Embryonic facial prominence (tissue), 1 donor: ENCODE measurements at regions not wholly inside any gene's neighbourhood (a gene's known extent, or its start where the extent isn't known, plus 50 kb on each side); places are given as distances from the start of the nearest gene placed in this dataset.
"Not testable (repeated sequence)": the region's sequence is repeated elsewhere in the genome, so short reads cannot be mapped to it uniquely, and the experiment has no call there.

Experiments used
- DNase-seq: peaks from one replicate; pipeline ENCODE4 v3.0.0-alpha.2; 2016; ENCODE audit errors: extremely low spot score

DNA sequence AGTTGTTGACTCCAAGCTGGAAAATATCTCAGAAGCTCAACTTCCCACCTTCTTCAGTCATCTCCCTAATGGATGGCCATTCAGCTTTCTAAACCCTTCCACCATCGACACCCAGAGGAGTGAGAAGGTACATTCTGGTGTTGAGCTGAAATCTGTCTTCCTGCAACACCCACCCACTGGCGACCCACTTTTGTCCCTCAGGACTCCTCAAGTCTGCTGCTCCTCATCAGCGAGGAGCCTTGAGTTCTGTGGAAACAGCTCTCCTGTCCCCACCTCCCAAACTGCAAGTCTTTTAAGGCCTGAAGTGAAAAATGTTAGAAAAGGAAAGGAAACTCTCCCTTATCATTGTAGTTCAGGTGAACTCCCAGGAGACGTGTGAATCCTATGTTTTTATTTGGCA is 111.5 kb upstream of the HAND1 start:
- no peak for DNase-seq

DNA sequence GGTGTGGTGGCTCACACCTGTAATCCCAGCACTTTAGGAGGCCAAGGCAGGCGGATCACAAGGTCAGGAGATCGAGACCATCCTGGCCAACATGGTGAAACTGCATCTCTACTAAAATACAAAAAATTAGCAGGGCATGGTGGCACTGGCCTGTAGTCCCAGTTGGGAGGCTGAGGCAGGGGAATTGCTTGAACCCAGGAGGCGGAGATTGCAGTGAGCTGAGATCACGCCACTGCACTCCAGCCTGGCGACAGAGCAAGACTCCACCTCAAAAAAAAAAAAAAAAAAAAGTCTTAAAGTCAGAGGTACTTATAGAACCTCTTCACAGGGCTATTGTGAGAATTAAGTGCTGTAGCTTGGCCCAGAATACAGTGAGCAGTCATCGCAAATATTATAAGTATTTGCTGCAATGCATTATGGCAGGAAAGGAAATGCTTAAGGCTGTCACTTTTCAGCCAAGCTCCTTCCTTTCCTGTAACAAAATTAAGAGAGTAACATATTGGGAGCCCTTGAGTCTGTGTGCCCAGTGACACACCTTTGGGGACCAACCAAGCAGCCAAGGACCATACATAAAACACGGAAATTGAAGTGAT is 110.9 kb upstream of the HAND1 start:
- not testable (repeated sequence) for DNase-seq

DNA sequence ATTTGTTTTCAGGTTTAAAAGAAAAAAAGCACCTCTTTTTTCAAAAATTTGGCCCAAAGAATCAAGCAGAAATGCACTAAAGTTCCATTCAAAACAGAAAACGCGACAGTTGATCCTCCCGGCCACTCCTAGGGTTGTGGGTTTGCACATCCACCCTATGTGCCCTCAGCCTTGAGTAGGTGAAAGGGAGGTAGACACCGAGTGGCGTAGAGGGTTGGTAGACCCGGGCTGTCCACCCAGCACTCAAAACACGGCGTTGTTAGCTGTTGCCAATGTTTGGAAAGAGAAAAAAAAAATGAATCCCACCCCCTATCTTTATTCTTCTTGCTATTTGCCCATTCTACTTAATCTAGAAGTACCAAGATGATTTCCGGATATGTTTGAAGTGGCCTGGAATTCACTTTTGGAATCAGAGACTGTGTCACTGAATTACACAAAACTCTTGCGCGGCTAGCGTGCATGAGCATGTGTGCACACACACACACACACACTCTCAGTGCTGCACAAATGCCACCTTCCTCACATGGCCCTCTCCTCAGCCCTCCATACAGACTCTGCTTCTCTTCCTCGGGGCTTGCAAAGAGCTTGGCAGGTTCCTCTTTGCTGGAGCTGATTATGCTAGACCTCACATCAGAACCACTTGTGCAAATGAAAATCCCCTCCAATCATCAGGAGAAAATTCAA is 110.2 kb upstream of the HAND1 start:
- DNase-seq = no peak

DNA sequence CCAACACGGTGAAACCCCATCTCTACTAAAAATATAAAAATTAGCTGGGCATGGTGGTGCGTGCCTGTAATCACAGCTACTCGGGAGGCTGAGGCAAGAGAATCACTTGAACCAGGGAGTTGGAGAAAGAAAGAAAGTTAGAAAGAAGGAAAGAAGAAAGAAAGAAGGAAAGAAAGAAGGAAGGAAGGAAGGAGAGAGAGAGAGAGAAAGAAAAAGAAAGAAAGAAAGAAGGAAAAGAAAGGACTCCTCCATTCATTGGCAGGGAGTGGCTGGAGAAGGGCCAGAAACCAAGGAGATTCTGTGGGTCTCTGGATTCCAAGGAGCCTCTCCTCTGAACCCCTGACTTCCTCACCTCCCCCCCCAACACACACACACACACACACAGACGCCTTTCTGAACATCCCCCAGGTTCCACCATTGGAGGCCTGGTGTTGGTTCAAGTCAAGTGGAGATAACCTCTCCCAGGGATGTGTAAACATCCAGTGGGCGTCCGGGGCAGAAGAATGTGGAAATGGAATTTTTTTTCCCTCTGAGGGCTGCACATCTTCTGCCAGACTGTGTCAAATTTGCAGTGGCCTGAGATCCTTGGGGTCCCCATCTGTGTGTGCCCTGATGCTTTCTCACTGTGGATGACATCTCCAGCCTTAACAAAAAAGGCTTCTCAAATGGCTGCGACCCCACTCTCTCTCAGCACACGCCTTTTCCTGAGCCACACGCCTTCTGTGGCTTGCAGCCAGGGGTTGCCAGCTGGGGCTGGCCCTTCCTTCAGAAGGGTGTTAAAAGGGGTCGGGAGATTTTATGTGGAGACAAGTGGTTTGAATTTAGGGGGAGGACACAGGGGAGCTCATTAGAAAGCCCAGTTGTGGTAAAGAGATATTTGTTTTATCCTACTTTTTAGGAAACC is 109.3 kb upstream of the HAND1 start:
- no peak for DNase-seq

DNA sequence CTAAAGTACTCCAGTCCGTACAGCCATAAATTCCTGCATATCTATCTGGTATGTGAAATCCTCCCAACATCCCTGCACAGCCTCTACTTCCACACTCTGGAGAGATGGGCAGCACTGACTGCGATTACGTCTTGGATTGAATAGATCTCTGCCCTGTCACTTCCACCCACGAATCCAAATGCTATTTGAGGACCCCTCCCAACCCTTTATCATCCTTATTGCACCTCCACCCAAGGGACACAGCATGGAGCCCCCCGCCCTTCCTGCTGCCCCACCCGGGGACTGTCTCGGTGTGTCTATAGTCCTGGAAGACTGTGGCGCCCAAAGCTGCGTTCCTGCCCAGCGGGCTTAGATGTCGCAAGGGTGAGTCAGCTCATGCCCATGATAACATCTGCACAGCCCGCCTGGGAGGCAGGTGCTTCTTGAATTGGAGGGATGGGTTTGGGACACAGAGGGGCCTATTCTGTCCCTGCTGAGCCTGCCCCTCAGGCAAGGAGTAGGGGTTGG is 105.7 kb upstream of the HAND1 start:
- no peak for DNase-seq

DNA sequence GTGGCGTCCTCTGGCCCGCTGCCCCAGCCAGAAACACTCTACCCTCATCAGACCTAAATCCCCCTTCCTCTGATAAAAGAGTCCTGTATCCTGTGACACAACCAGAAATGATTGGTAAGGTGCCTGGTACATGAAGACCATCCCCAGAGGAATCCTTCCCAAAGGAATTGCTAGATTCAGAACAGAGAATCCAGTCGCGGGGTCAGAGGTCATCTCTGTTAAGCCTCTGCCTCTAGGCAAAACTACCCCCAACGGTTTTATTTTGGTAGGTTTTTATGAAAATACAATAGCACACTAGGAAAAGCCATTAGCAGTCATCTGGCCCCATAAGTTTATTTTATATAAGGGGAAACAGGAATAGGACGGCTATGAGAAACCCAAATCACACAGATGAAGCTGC is 102.4 kb upstream of the HAND1 start:
- no peak for DNase-seq

DNA sequence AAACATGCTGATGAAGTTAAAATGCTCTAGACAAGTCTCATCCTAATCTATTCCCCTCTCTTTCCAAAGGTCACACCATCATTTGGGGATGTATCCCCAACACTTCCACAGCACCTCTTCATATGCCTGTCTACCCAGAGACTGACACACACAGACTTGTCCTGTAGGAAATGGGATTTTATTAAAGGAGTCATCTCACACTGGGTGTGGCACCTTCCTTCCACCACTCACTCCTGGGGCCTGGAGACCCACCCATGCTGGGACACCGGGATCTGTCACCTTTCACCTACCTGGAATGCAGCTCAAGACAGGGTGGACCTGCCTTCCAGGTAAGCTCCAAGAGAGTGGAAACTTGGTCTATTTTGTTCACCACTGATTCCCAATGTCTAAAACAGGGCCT is 99.4 kb upstream of the HAND1 start:
- no peak for DNase-seq

DNA sequence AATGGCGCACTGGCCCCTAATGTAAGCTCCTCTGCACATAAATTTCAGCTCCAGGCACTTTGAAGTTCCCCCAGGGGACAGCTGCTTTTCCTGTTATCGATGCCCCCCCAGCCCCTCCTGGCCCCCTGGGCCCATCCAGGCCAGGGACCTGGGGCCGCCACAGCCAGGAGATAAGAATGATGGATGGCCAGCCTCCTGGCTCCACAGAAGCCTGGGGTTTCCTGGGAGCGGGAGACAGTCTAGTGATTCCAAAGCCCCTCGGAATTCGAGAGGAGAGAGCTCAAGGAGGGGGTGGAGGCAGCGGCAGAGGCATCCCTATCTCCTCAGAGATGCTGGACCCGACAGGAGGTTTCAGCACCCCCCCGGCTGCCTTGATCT is 98.4 kb upstream of the HAND1 start:
- DNase-seq = no peak

DNA sequence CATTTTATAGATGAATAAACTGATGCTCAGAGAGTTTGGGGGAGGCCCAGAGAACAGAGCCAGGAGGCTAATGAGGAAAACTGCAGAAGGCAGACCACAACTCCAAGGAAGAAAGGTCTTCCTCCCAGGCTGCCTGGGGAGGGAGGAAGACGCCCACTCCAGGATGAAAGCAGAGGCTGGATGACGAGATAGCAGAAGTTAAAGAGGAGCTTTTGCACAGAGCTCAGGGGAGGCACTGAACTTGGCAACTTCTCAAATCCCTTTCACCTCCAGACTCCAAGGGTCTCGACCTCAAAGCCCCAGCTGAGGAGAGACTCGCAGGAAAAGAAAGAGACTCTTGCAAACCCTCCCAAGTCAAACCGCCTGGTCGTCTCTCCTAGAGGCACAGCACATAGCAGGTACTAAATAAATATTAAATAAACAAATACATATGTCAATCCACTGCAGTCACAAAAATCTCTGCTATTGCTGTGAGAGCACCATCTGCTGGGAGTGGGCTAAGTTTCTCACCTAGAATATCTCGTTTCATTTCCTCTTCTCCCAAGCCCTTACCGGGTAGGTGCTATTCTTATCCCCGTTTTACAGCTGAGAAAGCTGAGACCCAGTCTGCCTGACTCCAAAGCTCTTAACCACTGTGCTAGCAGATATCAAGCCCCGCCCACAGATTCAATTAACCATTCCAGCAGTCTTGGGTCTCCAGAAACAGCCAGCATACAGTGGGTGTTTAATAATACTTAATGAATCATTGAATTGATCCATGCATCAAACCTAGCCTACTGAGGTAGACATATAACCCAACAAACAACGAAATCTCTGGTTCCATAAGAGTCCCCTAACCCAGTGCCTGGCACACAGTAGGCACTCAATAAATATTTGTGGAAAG is 97.8 kb upstream of the HAND1 start:
- DNase-seq = no peak

DNA sequence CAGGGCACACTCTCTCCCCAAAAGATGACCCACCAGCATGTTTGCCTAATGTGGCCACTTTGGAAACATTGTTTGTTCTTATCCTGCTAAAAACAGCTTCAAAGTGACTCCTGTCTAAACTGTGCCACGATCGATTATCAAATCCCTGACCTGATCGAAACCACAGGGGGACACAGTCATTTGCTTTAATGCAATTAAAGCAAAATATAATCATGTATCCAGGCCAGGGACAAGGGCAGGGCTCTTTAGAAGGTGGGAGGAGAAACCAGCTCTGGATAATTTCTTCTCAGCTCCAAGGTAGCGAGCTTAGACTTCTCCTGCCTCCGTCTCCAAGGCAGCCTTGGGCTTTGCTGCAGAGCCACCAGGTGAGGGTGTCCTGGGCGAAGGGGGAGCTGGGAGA is 95.0 kb upstream of the HAND1 start:
- DNase-seq = no peak

DNA sequence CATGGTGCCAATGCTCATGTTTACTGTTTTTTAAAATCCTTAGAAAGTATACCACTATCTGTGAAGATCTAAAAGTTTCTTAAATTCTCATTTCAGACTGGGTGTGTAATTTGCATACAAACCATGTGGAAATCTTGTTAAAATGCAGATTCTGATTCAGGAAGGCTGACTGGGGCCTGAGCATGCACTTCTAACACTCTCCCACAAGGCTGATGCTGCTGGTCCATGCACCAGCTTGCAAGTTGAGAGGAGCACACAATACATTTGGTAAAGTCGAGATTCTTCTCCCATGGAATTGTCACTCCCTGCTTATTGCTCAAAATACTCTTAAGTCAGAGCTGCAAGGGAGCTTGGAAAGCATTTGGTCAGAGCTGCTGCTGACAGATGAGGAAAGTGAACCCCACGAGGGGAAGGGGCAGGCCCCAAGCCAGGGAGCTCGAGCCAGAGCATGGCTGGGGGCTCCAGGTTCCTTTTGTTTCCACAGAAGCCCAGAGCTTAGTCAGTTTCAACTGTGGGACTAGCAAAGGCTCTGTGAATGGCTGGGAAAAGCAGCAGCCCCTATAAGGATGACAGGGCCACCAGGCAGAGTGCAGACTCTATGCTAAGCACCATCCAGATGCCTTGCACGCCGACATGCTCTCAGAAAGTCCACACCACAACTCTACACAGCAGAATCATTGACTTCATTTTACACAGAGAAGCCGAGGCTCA is 93.5 kb upstream of the HAND1 start:
- no peak for DNase-seq

DNA sequence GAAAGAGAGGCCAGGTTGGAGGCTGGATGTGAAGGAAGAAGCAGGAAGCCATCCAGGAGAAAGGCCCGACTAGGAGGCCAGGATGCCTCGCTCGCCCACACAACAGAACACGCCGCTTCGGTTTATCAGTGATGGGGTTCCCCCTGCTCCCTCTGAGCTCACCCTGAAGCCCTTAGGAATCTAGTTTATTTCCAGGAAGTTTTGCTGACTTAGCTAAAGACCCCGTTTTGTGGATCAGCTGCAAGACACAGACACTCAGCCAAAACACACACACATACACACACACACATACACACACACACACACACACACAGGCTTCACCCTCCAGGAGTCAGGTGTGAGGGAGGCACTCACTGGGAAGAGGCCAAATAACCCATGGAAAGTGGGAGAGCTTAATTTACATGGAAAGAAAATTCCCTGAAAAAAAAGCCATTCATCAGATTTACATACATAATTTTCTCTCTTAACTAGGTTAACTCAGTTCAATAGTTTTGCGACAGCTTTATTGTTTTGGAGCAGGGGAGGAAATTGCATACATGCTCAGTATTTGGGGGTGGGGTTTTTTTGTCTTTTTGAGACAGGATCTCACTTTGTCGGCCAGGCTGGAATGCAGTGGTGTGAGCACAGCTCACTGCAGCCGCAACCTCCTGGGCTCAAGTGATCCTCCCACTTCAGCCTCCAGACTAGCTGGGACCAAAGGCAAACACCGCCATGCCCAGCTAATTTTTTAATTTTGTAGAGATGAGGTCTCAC is 92.7 kb upstream of the HAND1 start:
- no peak for DNase-seq

DNA sequence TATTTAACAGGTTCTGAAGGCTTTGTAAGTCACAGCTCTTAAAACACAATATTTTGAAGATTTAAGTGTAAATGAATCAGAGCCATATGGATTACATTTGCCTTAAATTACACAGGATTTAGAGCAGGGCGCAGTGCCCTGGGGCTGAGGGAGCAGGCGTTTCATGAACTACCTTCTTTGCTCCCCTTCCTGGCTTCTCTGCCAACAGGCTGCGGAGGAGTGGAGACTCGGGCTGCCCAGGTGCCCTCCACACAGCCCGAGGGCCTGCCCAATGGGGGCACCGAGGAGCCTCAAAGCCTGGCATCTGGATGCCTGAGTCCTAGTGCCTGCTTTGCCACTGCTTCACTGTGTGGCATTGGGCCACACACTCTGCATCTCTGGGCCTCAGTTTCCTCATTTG is 90.6 kb upstream of the HAND1 start:
- no peak for DNase-seq

DNA sequence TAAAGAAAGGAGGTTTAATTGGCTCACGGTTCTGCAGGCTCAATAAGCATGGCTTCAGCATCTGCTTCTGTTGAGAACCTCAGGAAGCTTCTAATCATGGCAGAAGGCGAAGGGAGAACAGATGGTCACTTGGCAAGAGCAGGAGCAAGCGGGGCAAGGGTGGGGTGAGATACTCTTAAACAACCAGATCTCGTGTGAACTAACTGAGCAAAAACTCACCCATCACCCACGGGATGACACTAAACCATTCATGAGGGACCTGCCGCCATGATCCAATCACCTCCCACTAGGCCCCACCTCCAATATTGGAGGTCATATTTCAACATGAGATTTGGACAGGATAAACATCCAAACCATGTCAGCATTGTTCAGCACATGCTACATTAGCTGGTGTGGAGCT is 89.1 kb upstream of the HAND1 start:
- no peak for DNase-seq

DNA sequence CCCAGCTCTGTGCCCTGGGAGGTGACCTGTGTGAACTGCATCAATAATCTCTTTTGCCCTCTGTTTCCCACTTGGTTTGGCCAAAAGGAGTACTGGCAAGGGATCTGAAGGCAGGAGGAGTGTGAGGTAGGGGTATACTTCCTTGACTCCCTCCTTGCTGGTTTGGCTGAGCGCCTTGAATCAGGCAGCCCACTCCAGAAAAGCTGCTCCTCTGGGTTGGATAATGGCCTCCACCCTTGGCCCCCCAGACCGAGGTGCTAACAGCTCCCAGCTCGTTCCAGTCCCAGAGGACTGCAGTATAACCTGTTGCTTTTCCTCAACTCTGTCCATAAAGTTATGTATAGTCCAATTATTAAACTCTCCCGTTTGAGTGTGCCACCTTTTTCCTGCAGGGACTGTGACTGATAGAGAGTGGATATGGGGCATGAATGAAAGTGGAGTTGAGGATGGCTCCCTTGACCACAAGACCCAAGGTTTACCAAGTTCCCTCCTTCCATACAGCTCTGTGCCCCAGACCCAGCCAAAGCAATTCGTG is 88.2 kb upstream of the HAND1 start:
- DNase-seq = no peak

DNA sequence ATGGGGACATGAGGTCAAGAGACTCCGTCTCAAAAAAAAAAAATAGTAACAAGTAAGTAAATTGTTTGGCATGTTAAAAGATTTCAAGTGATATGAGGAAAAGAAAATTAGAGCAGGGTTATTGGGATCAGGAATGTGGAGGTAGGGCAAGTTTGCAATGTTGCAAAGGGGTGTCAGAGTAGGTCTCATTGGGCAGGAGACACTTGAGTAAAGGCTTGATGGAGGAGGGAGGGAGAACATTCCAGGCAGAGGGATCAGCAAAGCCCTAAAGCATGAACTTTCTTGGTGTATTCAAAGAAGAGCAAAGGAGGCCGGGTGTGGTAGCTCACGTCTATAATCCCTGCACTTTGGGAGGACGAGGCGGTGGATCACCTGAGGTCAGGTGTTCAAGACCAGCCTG is 87.1 kb upstream of the HAND1 start:
- no peak for DNase-seq

DNA sequence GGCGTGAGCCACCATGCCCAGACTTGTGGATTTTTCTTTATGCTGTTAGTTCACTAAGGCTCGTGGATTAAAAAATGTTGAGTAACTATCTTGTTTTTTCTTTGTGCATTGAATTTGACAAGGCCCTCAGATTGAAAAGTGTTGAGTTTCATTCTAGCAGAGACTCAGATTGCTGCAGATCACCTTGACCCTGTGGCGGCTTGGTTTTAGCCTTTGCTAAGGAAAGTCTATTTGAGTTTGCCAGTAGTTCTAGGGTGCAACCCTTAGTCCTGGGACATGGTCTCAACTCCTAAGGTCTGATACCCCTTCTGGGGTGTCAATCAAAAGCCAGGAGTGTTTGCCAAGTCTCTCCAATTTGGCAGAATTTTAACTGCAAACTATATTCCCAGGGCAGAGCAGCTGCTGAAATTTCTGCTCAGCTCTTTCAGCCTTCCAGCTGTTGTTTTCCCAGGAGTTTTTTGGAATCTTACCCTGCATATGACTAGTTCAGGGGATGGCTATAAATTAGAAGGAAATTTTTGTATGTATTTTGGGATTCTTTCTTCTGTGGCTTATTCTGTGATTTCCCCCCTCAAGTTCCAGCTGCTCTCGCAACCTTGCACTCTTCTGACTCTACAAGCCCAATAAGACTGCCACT is 84.3 kb upstream of the HAND1 start:
- no peak for DNase-seq

DNA sequence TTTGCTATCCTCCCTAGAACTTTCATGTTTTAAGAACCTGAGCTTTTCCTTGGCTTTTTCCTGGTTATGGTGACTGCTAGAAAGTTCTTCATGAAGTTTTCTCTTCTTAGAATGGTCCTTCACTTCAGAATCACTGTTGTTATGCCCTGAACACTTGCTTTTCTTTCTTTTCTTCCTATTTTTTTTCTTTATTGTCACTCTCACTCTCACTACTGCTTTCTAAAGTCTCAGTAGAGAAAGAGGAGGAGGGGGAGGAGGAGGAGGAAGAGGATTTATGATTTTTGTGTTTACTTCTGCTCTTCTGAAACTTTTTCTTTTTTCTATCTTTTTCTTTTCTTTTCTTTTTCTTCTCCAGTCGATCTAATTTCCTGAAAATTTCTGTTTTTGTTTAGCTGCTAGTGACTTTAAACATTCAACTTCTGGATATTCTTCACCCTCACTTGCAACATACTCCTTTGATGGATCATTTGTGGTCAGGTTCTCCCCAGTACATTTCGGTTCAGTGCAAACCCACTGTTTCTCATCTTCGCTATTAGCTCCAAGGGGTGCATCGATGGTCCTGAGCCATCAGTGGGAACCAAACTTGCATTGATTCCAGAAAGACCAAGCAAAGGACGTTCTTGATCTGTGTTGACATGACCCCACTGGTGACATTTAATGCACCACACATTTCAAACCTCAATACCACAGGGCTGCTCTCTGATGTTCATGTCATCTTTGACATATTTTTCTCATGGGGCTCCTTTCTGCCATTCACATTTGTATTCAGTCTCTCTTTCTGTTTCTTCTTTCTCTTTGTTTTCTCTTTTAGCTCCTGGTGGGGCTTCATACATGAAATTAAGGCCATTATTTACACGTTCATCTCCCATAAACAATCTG is 81.6 kb upstream of the HAND1 start:
- DNase-seq = no peak

DNA sequence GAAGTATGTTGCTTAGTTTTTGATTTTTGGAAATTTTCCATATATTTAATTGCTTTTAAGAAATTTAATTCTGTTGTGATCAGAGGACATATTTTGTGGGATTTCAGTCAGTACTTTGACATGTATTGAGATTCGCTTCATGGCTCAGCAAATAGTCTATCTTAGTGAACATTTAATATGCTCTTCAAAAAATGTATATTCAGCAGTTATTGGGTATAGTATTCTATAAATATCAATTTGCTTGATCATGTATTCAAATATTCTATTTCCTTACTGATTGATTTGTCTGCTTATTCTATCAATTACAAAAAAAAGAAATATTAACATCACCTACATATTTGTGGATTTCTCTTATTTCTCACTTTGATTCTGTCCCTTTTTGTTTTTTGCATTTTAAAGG is 79.5 kb upstream of the HAND1 start:
- DNase-seq = no peak
